Esophagus muscularis mucosa (tissue), 4 donors: ENCODE measurements at regions not wholly inside any gene's neighbourhood (a gene's known extent, or its start where the extent isn't known, plus 50 kb on each side); places are given as distances from the start of the nearest gene placed in this dataset.

Experiments used
- CTCF ChIP-seq, 3 experiments: fragments of 200-600 bp in 2 of 3; fragments of 450-650 bp in 1 of 3; sonication (generic) in 2 of 3; IDR thresholded peaks; one replicate each; pipeline ENCODE4 v1.5.1; 2017 to 2019; ENCODE audit warnings: antibody characterized with exemption in 3 of 3, mild to moderate bottlenecking in 2 of 3, moderate library complexity in 1 of 3
- EP300 ChIP-seq: sonication (generic); formaldehyde crosslinking; IDR thresholded peaks from one replicate; pipeline ENCODE4 v1.6.1; 2017; ENCODE audit warnings: antibody characterized with exemption
- POLR2A ChIP-seq: fragments of 450-650 bp; IDR thresholded peaks from one replicate; pipeline ENCODE4 v1.6.1; 2017; ENCODE audit warnings: antibody characterized with exemption, moderate library complexity, mild to moderate bottlenecking, low read depth
- POLR2AphosphoS5 ChIP-seq, 2 donors: sonication (generic); formaldehyde crosslinking; IDR thresholded peaks; one replicate each; pipeline ENCODE4 v1.6.1; 2017; ENCODE audit warnings: antibody characterized with exemption in 2 of 2

- TF ChIP-seq CTCF (IDR thresholded peaks at IDR 0.05) (no peak), POLR2AphosphoS5 (IDR thresholded peaks at IDR 0.05) (no peak), POLR2A (no peak), EP300 (no peak)
These were observed 1111.8 kb downstream of the TAF11L14 start for GRCh38 chr5:18745988-18746615.
